ENCODE measurements at regions not wholly inside any gene's neighbourhood (a gene's known extent, or its start where the extent isn't known, plus 50 kb on each side); places are given as distances from the start of the nearest gene placed in this dataset.

- no peak overlapping the region for H3K4me3 Mint-ChIP-seq
- no peaks in the 10 kb centered on the region for H3K27me3 Mint-ChIP-seq (ENCODE audit: insufficient read depth)
- peaks cover 16% of the 10 kb centered on the region for H3K4me1 Mint-ChIP-seq
- H3K27ac ChIP-seq (ENCODE audit: low read depth, low read length): no peak overlapping the region
- H3K36me3 Mint-ChIP-seq (ENCODE audit: low read depth): no peaks in the 10 kb centered on the region
- H3K9me3 ChIP-seq (ENCODE audit: control insufficient read depth, low read length): no peaks in the 10 kb centered on the region
- DNase-seq: no peak
- peaks cover 7% of the 10 kb centered on the region for H3K4me1 ChIP-seq (ENCODE audit: control insufficient read depth, insufficient read depth, low read length)
- TF ChIP-seq, protein P1, sequence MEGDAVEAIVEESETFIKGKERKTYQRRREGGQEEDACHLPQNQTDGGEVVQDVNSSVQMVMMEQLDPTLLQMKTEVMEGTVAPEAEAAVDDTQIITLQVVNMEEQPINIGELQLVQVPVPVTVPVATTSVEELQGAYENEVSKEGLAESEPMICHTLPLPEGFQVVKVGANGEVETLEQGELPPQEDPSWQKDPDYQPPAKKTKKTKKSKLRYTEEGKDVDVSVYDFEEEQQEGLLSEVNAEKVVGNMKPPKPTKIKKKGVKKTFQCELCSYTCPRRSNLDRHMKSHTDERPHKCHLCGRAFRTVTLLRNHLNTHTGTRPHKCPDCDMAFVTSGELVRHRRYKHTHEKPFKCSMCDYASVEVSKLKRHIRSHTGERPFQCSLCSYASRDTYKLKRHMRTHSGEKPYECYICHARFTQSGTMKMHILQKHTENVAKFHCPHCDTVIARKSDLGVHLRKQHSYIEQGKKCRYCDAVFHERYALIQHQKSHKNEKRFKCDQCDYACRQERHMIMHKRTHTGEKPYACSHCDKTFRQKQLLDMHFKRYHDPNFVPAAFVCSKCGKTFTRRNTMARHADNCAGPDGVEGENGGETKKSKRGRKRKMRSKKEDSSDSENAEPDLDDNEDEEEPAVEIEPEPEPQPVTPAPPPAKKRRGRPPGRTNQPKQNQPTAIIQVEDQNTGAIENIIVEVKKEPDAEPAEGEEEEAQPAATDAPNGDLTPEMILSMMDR (conservative IDR thresholded peaks at IDR 0.05): no peak
- H3K4me3 ChIP-seq (ENCODE audit: low read length): no peak overlapping the region
- no peak overlapping the region for H3K27ac Mint-ChIP-seq
- no peaks in the 10 kb centered on the region for H3K27me3 ChIP-seq (ENCODE audit: control insufficient read depth, insufficient read depth, low read length, poor library complexity, severe bottlenecking)
- H3K9ac ChIP-seq (ENCODE audit: extremely low read depth, low read length, poor library complexity, severe bottlenecking): no peak overlapping the region
- no peaks in the 10 kb centered on the region for H3K9me3 Mint-ChIP-seq
- no peaks in the 10 kb centered on the region for H3K36me3 ChIP-seq (ENCODE audit: control insufficient read depth, insufficient read depth, low read length)
- 88% methylated on average over 2 of the region's 2 CpGs; no CpG with 5 or more reads in 1 of the 2 experiments for WGBS, 2 experiments (ENCODE audit: insufficient coverage in 1 of 2, insufficient read length in 1 of 2)
These were observed 134.0 kb downstream of the ANXA5 start for GRCh38 chr4:121562811-121563210.

GRCh38 chr4:121555315-121556107 is 141.3 kb downstream of the ANXA5 start:
- Histone ChIP-seq H3K36me3 (ENCODE audit: control insufficient read depth, insufficient read depth, low read length) (no peaks in the 10 kb centered on the region), H3K27ac (ENCODE audit: low read depth, low read length) (no peak overlapping the region), H3K4me3 (ENCODE audit: low read length) (no peak overlapping the region), H3K9me3 (ENCODE audit: control insufficient read depth, low read length) (no peaks in the 10 kb centered on the region), H3K4me1 (ENCODE audit: control insufficient read depth, insufficient read depth, low read length) (no peaks in the 10 kb centered on the region), H3K27me3 (ENCODE audit: control insufficient read depth, insufficient read depth, low read length, poor library complexity, severe bottlenecking) (no peaks in the 10 kb centered on the region), H3K9ac (ENCODE audit: extremely low read depth, low read length, poor library complexity, severe bottlenecking) (no peak overlapping the region)
- Mint-ChIP-seq H3K27me3 (ENCODE audit: insufficient read depth) (no peaks in the 10 kb centered on the region), H3K4me1 (no peaks in the 10 kb centered on the region), H3K36me3 (ENCODE audit: low read depth) (no peaks in the 10 kb centered on the region), H3K9me3 (no peaks in the 10 kb centered on the region), H3K4me3 (no peak overlapping the region), H3K27ac (no peak overlapping the region)
- TF ChIP-seq, protein P1 (conservative IDR thresholded peaks at IDR 0.05): no peak
- no peak for DNase-seq
- 83 to 89% methylated on average over 1 to 4 of the region's 4 CpGs for WGBS, 2 experiments (ENCODE audit: insufficient coverage in 1 of 2, insufficient read length in 1 of 2)

DNA sequence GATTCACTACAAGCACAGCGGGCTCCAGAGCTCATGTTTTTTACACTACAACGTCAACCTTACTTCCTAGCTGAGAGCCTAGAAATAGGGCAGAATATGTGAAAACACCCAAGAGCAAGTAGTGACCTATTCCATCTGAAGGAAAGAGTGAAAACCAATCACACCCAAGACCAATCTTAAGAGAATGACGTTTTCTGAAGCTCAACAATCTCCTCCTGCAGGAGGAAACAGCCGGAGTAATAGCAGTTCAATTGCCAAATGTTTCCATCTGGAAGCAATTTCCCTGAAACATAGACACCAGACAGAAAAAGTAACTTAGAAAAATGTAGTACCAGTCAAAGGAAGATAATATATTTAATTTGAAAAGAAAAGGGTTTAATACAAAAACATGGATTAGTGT is 142.4 kb downstream of the ANXA5 start:
- no peaks in the 10 kb centered on the region for H3K27me3 Mint-ChIP-seq (ENCODE audit: insufficient read depth)
- H3K27ac Mint-ChIP-seq: no peak overlapping the region
- Histone ChIP-seq H3K27me3 (ENCODE audit: control insufficient read depth, insufficient read depth, low read length, poor library complexity, severe bottlenecking) (no peaks in the 10 kb centered on the region), H3K4me3 (ENCODE audit: low read length) (no peak overlapping the region), H3K36me3 (ENCODE audit: control insufficient read depth, insufficient read depth, low read length) (no peaks in the 10 kb centered on the region), H3K4me1 (ENCODE audit: control insufficient read depth, insufficient read depth, low read length) (no peaks in the 10 kb centered on the region), H3K27ac (ENCODE audit: low read depth, low read length) (no peak overlapping the region), H3K9me3 (ENCODE audit: control insufficient read depth, low read length) (no peaks in the 10 kb centered on the region), H3K9ac (ENCODE audit: extremely low read depth, low read length, poor library complexity, severe bottlenecking) (no peak overlapping the region)
- H3K4me1 Mint-ChIP-seq: no peaks in the 10 kb centered on the region
- WGBS, 2 experiments (ENCODE audit: insufficient coverage in 1 of 2, insufficient read length in 1 of 2): 92% methylated on average over 4 of the region's 4 CpGs; no CpG with 5 or more reads in 1 of the 2 experiments
- no peaks in the 10 kb centered on the region for H3K9me3 Mint-ChIP-seq
- H3K36me3 Mint-ChIP-seq (ENCODE audit: low read depth): no peaks in the 10 kb centered on the region
- TF ChIP-seq, protein P1 (conservative IDR thresholded peaks at IDR 0.05): no peak
- no peak overlapping the region for H3K4me3 Mint-ChIP-seq
- no peak for DNase-seq

Measured in endodermal cell (in vitro differentiated cells).